NCI-H2107 (cell line): ENCODE measurements at regions not wholly inside any gene's neighbourhood (a gene's known extent, or its start where the extent isn't known, plus 50 kb on each side); places are given as distances from the start of the nearest gene placed in this dataset.

ENCODE experiments used
- DNase-seq: peaks from one replicate; lab custom pipeline; 2025; lab: John Stamatoyannopoulos, UW

- DNase-seq, result no peak
These were observed 234.7 kb downstream of the NFKBIZ start for GRCh38 chr3:102084006-102084405.

- no peak for DNase-seq
These were observed 235.4 kb downstream of the NFKBIZ start for GRCh38 chr3:102084704-102085103.

GRCh38 chr3:102085431-102086176, 236.3 kb downstream of the NFKBIZ start:
- no peak for DNase-seq

- no peak for DNase-seq
These were observed 237.9 kb downstream of the NFKBIZ start for GRCh38 chr3:102087236-102087635.

GRCh38 chr3:102089239-102089638, 239.9 kb downstream of the NFKBIZ start:
- no peak for DNase-seq

- no peak for DNase-seq
These were observed 240.8 kb downstream of the NFKBIZ start for GRCh38 chr3:102089904-102090720.

- no peak for DNase-seq
These were observed 241.4 kb downstream of the NFKBIZ start for GRCh38 chr3:102090721-102091045.

- DNase-seq, result no peak
These were observed 242.0 kb downstream of the NFKBIZ start for GRCh38 chr3:102091358-102091757.

GRCh38 chr3:102092617-102093466, 243.5 kb downstream of the NFKBIZ start:
- no peak for DNase-seq

- no peak for DNase-seq
These were observed 245.2 kb downstream of the NFKBIZ start for GRCh38 chr3:102094506-102094905.

- DNase-seq, result no peak
These were observed 246.1 kb downstream of the NFKBIZ start for GRCh38 chr3:102095383-102095782.

- DNase-seq, result no peak
These were observed 246.8 kb downstream of the NFKBIZ start for GRCh38 chr3:102096066-102096465.

GRCh38 chr3:102098130-102098885, 249.0 kb downstream of the NFKBIZ start:
- no peak for DNase-seq

- no peak for DNase-seq
These were observed 250.6 kb downstream of the NFKBIZ start for GRCh38 chr3:102099913-102100312.

- DNase-seq, result no peak
These were observed 253.1 kb downstream of the NFKBIZ start for GRCh38 chr3:102102394-102102793.

GRCh38 chr3:102104033-102104432, 254.7 kb downstream of the NFKBIZ start:
- DNase-seq, result no peak

GRCh38 chr3:102105193-102105592, 255.9 kb downstream of the NFKBIZ start:
- no peak for DNase-seq

GRCh38 chr3:102106416-102107097, 257.2 kb downstream of the NFKBIZ start:
- no peak for DNase-seq

GRCh38 chr3:102112704-102113230, 263.5 kb downstream of the NFKBIZ start:
- no peak for DNase-seq

GRCh38 chr3:102113421-102114041, 264.2 kb downstream of the NFKBIZ start:
- no peak for DNase-seq
